ENCODE measurements at regions not wholly inside any gene's neighbourhood (a gene's known extent, or its start where the extent isn't known, plus 50 kb on each side); places are given as distances from the start of the nearest gene placed in this dataset.
"Not testable (repeated sequence)": the region's sequence is repeated elsewhere in the genome, so short reads cannot be mapped to it uniquely, and the experiment has no call there.

GRCh38 chr2:211157211-211157610 lies 600.8 kb downstream of the CPS1 start:
- DNase-seq: no peak

- DNase-seq: no peak
Observed at GRCh38 chr2:211157856-211158463, 601.6 kb downstream of the CPS1 start.

GRCh38 chr2:211159972-211160371 lies 603.6 kb downstream of the CPS1 start:
- no peak for DNase-seq

GRCh38 chr2:211161236-211161635 lies 604.8 kb downstream of the CPS1 start:
- no peak for DNase-seq

GRCh38 chr2:211162911-211163310 lies 606.5 kb downstream of the CPS1 start:
- DNase-seq: no peak

GRCh38 chr2:211170843-211171242 lies 614.4 kb downstream of the CPS1 start:
- no peak for DNase-seq

GRCh38 chr2:211174021-211174420 lies 617.6 kb downstream of the CPS1 start:
- no peak for DNase-seq

GRCh38 chr2:211174631-211175030 lies 618.2 kb downstream of the CPS1 start:
- DNase-seq: no peak

- DNase-seq: no peak
Observed at GRCh38 chr2:211175956-211176355, 619.6 kb downstream of the CPS1 start.

- DNase-seq: no peak
Observed at GRCh38 chr2:211176514-211177141, 620.2 kb downstream of the CPS1 start.

GRCh38 chr2:211181626-211182025 lies 625.2 kb downstream of the CPS1 start:
- no peak for DNase-seq

- DNase-seq: no peak
Observed at GRCh38 chr2:211187602-211188001, 631.2 kb downstream of the CPS1 start.

GRCh38 chr2:211203986-211204385 lies 647.6 kb downstream of the CPS1 start:
- DNase-seq: no peak

- DNase-seq: no peak
Observed at GRCh38 chr2:211204456-211204855, 648.1 kb downstream of the CPS1 start.

GRCh38 chr2:211204902-211205301 lies 648.5 kb downstream of the CPS1 start:
- no peak for DNase-seq

- DNase-seq: no peak
Observed at GRCh38 chr2:211205358-211205757, 649.0 kb downstream of the CPS1 start.

- no peak for DNase-seq
Observed at GRCh38 chr2:211205836-211206235, 649.4 kb downstream of the CPS1 start.

- DNase-seq: no peak
Observed at GRCh38 chr2:211216221-211216620, 659.8 kb downstream of the CPS1 start.

- not testable (repeated sequence) for DNase-seq
Observed at GRCh38 chr2:211219548-211219947, 663.1 kb downstream of the CPS1 start.

GRCh38 chr2:211225784-211226183 lies 669.4 kb downstream of the CPS1 start:
- DNase-seq: no peak

- DNase-seq: no peak
Observed at GRCh38 chr2:211228559-211228958, 672.2 kb downstream of the CPS1 start.

GRCh38 chr2:211237586-211238275 lies 681.3 kb downstream of the CPS1 start:
- no peak for DNase-seq

- no peak for DNase-seq
Observed at GRCh38 chr2:211241891-211242290, 685.5 kb downstream of the CPS1 start.

GRCh38 chr2:211247751-211248150 lies 691.4 kb downstream of the CPS1 start:
- no peak for DNase-seq
